DND-41 (cell line): ENCODE measurements at regions not wholly inside any gene's neighbourhood (a gene's known extent, or its start where the extent isn't known, plus 50 kb on each side); places are given as distances from the start of the nearest gene placed in this dataset.

Experiments used
- ATAC-seq: fragments of 200-7000 bp; cut with Tn5 transposase; 3 replicates; pipeline ENCODE4 v1.9.1; 2021; ENCODE audit warnings: low read depth; ENCODE audit not compliant: insufficient read depth
- DNase-seq: peaks from one replicate; pipeline ENCODE4 v3.0.0-alpha.2; 2020
- H2AFZ ChIP-seq: 2 replicates; pipeline ENCODE4 v1.6.0; 2012; ENCODE audit warnings: low read depth, low read length
- H3K27ac ChIP-seq: 2 replicates; pipeline ENCODE4 v1.5.1; 2012; ENCODE audit warnings: low read length, inconsistent platforms
- H3K27me3 ChIP-seq: fragments of 200-600 bp; sonication (generic); 2 replicates; pipeline ENCODE4 v1.6.0; 2012; ENCODE audit warnings: low read length, mild to moderate bottlenecking, inconsistent platforms; ENCODE audit not compliant: insufficient read depth, poor library complexity
- H3K36me3 ChIP-seq: 2 replicates; pipeline ENCODE4 v1.5.1; 2012; ENCODE audit warnings: low read length, inconsistent platforms; ENCODE audit not compliant: insufficient read depth
- H3K4me1 ChIP-seq: 2 replicates; pipeline ENCODE4 v1.5.1; 2012; ENCODE audit warnings: mild to moderate bottlenecking, low read length; ENCODE audit not compliant: insufficient read depth
- H3K4me2 ChIP-seq: 2 replicates; pipeline ENCODE4 v1.6.0; 2012; ENCODE audit warnings: mild to moderate bottlenecking, moderate library complexity, low read length, inconsistent platforms; ENCODE audit not compliant: insufficient read depth
- H3K4me3 ChIP-seq, 2 experiments: fragments of 200-600 bp in 1 of 2; shearing (Covaris generic) in 1 of 2; 2 replicates each; pipeline ENCODE4 v1.5.1; 2012 to 2016; ENCODE audit warnings: inconsistent platforms in 2 of 2, low read length in 2 of 2, mild to moderate bottlenecking in 2 of 2, low read depth in 1 of 2, moderate library complexity in 1 of 2
- H3K79me2 ChIP-seq: 2 replicates; pipeline ENCODE4 v1.6.0; 2012; ENCODE audit warnings: low read length, inconsistent platforms; ENCODE audit not compliant: insufficient read depth
- H3K9ac ChIP-seq: 2 replicates; pipeline ENCODE4 v1.6.0; 2012; ENCODE audit warnings: low read depth, mild to moderate bottlenecking, inconsistent platforms, low read length, moderate library complexity
- H3K9me3 ChIP-seq: 2 replicates; pipeline ENCODE4 v1.5.1; 2012; ENCODE audit warnings: low read length, moderate library complexity, mild to moderate bottlenecking, inconsistent platforms; ENCODE audit not compliant: insufficient read depth, severe bottlenecking
- H4K20me1 ChIP-seq: 2 replicates; pipeline ENCODE4 v1.6.0; 2012; ENCODE audit warnings: low read length; ENCODE audit not compliant: insufficient read depth
- CTCF ChIP-seq: IDR thresholded peaks from 2 replicates; pipeline ENCODE4 v1.5.1; 2012; ENCODE audit warnings: borderline replicate concordance, low read length, moderate library complexity, mild to moderate bottlenecking; ENCODE audit not compliant: poor library complexity, severe bottlenecking; ENCODE audit errors: extremely low read depth
- EZH2 ChIP-seq: IDR thresholded peaks from 3 replicates; pipeline ENCODE4 v1.6.1; 2012; ENCODE audit warnings: borderline replicate concordance, low read depth, mild to moderate bottlenecking, moderate library complexity, low read length, inconsistent platforms; ENCODE audit not compliant: severe bottlenecking

DNA sequence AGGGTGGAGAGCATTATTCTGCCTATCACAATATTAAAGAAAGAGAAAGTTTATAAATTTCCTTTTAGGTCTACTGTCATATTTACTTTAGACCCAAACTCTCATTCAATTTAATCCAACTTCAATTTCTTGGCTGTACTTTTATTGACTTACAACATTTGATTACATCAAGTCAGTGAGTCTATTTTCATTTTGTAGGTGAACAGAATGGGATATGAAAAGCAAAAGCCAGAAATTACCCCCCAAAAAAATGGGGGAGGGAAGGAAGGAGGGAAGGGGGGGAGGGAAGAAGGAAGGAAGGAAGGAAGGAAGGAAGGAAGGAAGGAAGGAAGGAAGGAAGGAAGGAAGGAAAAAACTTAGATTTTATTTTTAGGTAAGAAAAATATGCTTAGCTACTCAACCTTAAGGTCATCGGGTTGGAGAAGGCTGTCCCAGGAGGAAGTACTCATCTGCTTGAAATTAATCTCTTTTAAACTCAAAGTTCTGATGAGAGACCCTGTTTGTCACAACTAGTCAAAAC is 320.1 kb upstream of the ATP11B start:
- H3K36me3 ChIP-seq = no peaks in the 10 kb centered on the region
- ATAC-seq = no peak
- H3K27ac ChIP-seq = no peak overlapping the region
- H3K9ac ChIP-seq = no peak overlapping the region
- H3K4me1 ChIP-seq = no peaks in the 10 kb centered on the region
- no peak for DNase-seq
- no peaks in the 10 kb centered on the region for H4K20me1 ChIP-seq
- no peak overlapping the region for H3K4me2 ChIP-seq
- no peak for TF ChIP-seq EZH2
- no peak for TF ChIP-seq CTCF
- H3K79me2 ChIP-seq = no peaks in the 10 kb centered on the region
- H3K9me3 ChIP-seq = no peaks in the 10 kb centered on the region
- H2AFZ ChIP-seq = no peak overlapping the region
- H3K4me3 ChIP-seq = no peak overlapping the region
- no peaks in the 10 kb centered on the region for H3K27me3 ChIP-seq

DNA sequence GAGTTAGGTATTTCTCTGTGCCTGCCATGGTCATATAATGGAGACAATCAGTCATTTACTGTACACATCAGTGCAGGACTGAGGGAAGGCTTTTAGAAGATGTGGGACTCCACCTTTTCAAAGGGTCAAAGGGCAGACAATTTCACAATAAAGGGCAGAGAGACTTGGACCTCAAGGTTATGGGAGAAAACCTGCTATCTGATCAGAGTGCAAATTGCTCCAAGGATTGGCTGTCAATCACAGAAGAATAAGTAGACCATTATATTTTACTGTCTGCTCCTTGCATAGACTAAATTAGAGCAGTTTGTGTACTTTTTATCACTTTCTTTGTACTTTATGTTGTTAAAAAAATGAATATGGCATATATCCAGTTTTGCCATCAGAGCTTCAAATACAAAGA is 314.9 kb upstream of the ATP11B start:
- no peak for ATAC-seq
- Histone ChIP-seq H2AFZ (no peak overlapping the region), H3K79me2 (no peaks in the 10 kb centered on the region), H3K27me3 (no peaks in the 10 kb centered on the region), H4K20me1 (no peaks in the 10 kb centered on the region), H3K9ac (no peak overlapping the region), H3K9me3 (no peaks in the 10 kb centered on the region), H3K36me3 (no peaks in the 10 kb centered on the region), H3K27ac (no peak overlapping the region), H3K4me3 (no peak overlapping the region), H3K4me2 (no peak overlapping the region), H3K4me1 (no peaks in the 10 kb centered on the region)
- DNase-seq = no peak
- TF ChIP-seq EZH2 = no peak
- TF ChIP-seq CTCF = no peak

DNA sequence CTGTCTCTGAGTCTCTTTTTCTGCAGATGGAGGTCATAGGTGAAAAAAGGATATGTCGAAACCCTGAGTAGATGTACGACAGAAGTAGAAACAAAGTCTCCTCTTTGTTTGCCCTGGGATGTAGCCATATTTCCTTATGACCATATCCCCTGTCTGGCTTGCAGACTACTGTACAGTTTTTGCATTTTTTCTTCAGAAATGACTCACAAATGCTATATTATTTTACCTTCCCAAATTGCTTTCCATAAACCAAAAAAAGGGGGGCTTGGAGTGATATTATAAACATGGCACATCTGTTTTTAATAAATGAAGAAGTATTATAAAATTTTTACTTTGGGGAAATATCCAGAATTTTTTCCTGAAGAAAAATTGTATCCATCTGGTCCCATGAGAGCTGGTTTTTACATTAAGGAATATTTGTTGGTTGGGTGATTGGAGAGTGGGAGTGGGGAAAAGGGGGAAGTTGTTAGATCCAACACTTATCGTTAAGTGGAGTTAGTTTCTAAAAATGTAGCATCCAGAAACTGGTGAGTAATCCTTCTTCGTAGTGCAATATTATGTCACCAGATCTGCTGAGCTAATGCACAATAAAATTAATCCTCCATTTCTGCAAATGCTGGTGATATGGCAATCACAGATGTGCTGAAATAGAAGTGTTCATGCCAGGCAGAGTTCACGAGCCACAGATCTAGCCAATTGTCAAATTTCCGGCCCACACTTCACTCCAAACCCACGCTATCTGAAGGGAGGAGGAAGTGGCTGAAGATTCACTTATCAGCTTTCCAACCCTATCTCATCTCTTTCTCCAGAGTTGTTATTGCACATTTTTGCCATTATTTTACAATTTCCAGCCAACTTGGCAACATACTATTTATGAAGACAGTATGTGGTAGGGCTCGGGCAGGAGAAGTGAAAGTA is 313.6 kb upstream of the ATP11B start:
- no peak for TF ChIP-seq CTCF
- no peak for TF ChIP-seq EZH2
- Histone ChIP-seq H3K27ac (no peak overlapping the region), H4K20me1 (no peaks in the 10 kb centered on the region), H3K4me1 (no peaks in the 10 kb centered on the region), H3K4me3 (no peak overlapping the region), H3K36me3 (no peaks in the 10 kb centered on the region), H3K27me3 (no peaks in the 10 kb centered on the region), H3K9ac (no peak overlapping the region), H3K4me2 (no peak overlapping the region), H3K79me2 (no peaks in the 10 kb centered on the region), H3K9me3 (no peaks in the 10 kb centered on the region), H2AFZ (no peak overlapping the region)
- no peak for ATAC-seq
- no peak for DNase-seq
